H1 (cell line): ENCODE measurements at regions not wholly inside any gene's neighbourhood (a gene's known extent, or its start where the extent isn't known, plus 50 kb on each side); places are given as distances from the start of the nearest gene placed in this dataset.

ENCODE experiments used
- KDM1A ChIP-seq: fragments of 200-600, 300-600 bp; sonication (generic); IDR thresholded peaks from 2 replicates; pipeline ENCODE4 v1.7.1; 2016; ENCODE audit warnings: mild to moderate bottlenecking, low read length, borderline replicate concordance
- RNF2 ChIP-seq: fragments of 200-900, 300-1000 bp; sonication (generic); IDR thresholded peaks from 2 replicates; pipeline ENCODE4 v1.7.1; 2016; ENCODE audit warnings: borderline replicate concordance, low read depth, mild to moderate bottlenecking, antibody characterized with exemption, low read length; ENCODE audit not compliant: poor library complexity, severe bottlenecking; ENCODE audit errors: missing control alignments

DNA sequence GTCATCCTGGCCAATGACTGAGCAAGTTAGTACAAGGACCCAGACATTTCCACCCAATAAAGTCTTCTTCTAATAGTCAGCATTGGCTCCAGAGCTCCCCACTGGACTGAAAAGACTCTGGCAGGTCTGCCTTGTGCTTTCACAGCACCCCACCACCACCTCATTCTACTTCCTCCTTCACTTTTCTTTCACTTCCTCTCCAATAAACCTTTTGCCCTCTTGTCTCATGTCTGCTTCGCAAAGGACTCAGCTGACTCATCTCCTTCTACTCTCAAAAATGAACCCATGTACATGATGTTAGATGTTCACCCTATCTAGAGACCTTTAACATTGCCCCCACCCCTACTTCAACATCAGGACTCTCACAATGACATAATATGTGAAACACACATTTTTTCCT is 181.0 kb upstream of the PPP2R3A start (continued):
- TF ChIP-seq RNF2 (no peak), KDM1A (no peak)
